NCI-H748 (cell line): ENCODE measurements at regions not wholly inside any gene's neighbourhood (a gene's known extent, or its start where the extent isn't known, plus 50 kb on each side); places are given as distances from the start of the nearest gene placed in this dataset.
"Not testable (repeated sequence)": the region's sequence is repeated elsewhere in the genome, so short reads cannot be mapped to it uniquely, and the experiment has no call there.

ENCODE experiments used
- DNase-seq: peaks from one replicate; lab custom pipeline; 2025; ENCODE audit not compliant: unreplicated experiment; lab: John Stamatoyannopoulos, UW

DNA sequence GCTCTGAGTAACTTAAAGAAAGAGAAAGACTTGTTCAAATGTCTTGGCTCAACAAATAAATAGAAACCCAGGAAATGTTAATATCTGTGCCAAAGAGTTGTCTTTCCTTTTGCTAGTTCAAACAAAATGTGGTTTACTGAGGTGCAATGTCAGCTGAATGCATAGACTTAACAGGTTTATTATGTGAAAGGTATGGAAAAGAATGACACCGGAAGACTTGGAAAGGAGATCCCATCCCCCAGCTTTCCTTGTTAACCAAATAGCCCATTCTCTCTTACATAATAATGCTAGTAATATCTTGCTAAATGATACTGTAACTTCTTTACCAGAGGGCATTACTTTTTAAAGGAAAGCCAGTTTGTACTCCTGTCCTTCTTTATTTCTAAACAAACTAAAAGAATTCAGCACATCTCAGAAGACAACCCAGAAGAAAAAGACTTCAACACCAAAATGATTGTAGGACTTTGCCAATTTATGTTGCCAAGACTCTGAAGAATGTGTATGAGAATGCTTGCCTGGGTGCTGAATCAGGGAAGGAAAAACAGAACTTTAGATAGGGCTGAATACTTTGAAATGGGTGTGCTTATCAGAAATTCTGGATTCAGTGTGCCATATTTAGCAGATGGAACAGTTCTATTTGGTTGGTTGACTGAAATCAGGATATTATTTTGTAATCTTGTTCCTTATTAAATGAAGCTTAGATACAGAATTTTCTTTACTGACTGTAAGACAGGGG, 344.1 kb downstream of the TMEM38B start:
- no peak for DNase-seq

DNA sequence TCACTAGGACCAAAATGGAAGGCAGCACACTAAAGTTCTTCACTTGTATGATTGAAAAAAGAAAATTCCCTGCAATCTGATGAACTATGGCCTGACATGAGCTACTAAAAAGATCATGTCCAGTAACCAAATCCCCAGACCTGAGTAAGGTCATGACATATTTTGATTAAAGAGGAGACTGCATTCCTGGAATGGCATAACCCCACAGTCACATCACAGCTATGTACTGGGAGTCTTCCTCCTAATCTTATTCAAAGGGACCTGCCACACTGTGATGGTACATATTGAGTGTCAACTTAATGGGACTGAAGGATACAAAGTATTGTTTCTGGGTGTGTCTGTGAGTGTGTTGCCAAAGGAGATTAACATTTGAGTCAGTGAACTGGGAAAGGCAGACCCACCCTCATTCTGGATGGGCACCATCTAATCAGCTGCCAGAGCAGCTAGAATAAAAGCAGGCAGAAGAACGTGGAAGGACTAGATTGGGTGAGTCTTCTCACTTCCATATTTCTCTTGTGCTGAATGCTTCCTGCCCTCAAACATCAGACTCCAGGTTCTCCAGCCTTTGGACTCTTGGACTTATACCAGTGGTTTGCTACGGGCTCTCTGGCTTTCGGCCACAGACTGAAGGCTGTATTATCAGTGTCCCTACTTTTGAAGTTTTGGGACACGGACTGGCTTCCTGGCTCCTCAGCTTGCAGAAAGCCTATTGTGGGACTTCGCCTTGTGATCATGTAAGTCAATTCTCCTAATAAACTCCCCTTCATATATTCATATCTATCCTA, 345.0 kb downstream of the TMEM38B start:
- DNase-seq: no peak

DNA sequence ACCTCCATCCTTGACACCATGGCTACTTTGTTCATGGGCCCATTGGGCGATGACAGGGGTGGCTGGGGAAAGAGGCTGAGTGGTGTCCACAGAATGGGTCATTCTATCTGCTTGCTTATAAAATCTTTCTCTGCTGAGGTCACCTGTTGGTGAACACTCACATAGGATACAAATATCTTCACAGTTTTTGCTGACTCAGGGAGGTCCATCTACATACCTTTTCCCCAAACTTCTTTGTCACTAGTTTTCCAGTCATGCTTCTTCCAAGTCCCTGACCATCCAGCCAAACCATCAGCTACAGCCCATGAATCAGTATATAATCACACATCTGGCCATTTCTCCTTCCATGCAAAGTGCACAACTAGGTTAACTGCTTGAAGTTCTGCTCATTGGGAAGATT, 347.6 kb downstream of the TMEM38B start:
- DNase-seq: not testable (repeated sequence)

DNA sequence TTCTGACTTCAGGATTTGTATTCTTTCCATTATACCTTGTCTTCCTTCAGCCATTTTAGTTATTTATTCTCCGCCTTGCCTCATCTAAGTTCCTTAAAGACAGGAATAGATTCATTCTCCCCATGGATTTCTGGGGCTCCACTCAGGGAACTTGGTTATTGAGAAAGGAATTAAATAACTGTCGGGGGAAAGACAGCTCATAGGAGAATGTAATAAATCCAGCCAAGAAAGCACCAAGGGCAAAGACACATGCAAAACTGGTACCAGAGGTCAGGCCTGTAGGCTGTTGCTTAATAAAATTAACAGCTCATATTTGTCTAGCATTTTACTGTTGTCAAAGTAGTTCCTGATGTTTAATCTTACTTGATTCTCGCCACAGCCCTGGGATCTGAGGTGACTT, 357.2 kb downstream of the TMEM38B start:
- no peak for DNase-seq

DNA sequence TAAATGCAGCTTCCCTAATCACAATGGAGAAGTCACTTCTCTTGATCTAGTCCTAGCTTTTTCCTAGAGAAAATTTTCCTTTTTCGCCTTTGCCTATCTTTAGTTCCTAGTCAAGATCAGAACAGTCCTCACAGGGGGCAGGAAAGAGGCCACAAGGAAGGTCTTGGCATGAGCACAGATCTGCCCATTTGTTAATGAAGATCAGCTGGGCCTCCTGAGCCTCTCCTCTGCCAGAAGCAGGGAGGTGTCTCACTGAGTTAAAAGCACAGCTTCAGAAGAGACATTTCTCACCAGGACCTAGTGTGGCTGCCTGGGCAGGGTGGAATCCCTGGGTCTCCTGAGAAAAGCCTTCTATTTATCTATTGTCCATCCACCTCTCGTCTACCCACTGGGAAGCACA, 357.8 kb downstream of the TMEM38B start:
- no peak for DNase-seq

DNA sequence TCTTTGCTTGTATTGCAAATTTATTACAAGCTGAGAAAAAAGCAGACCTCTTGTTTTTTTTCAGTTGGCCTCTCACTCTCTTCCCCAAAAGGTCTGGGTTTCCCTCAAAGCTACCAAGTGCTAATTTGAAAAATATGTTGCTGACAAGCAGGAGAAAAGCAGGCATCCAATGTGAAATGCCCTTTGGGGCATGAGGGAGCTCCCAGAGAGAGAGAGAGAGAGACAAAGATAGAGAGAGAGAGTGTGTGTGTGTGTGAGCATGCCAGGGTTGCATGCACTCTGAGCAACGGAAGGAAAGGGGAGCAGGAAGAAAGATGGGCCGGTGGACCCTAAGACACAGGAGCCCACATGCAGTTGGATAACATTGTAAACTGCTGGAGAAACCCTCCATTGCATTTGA, 358.4 kb downstream of the TMEM38B start:
- no peak for DNase-seq

DNA sequence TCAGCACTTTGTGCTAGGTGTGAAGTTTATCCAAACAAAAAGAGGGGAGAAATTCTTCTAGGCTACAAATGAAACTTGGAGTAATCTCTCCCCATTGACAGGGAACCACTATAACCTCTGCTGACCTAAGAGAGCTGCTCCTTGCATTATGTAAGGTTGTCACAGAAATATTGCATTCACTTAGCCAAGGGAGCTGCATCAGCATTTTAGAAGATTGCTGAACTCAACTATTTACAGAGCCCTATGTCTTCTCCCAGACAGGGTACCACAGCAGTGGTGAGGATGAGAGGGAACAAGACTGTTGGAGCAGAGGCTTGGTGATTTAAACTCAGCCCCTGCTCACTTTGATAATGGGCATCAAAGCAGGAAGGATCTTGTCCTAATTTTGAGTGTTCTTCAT, 362.0 kb downstream of the TMEM38B start:
- no peak for DNase-seq

DNA sequence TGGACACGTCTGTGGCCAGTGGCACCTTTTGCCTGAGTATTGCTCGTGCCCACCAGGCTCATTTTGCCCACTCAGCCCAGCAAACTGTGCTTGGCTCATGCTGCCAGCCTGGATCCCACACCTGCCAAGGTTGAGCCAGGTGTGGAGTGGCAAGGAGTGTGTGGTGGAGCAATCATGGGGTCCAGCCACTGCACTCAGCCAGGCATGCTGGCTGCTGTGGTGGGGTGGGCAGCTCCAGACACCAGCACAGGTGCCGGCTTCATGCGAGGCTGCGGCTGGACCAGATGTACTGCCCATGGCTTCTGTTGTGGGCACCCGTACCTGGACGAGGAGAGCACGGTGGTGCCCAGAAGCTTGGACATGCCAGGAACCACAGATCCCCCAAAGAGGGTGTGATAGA, 364.1 kb downstream of the TMEM38B start:
- DNase-seq: no peak

DNA sequence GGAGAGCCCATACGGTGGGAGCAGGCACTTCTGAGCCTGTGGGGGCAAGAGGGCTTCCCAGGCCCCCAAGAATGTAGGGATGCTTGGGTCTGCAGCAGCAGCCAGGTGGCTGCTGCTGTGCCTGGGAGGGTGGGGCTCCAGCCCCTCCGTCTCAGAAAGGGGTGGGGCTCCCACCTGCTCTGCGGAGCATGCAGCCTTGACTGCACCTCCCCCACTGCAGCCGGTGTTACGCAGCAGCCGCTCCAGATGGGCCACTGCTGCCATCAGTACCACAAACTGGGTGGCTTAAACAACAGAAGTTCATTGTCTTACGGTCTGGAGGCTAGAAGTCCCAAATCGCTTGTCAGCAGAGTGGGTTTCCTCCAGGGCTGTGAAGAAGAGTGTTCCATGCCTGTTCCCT, 365.5 kb downstream of the TMEM38B start:
- no peak for DNase-seq

DNA sequence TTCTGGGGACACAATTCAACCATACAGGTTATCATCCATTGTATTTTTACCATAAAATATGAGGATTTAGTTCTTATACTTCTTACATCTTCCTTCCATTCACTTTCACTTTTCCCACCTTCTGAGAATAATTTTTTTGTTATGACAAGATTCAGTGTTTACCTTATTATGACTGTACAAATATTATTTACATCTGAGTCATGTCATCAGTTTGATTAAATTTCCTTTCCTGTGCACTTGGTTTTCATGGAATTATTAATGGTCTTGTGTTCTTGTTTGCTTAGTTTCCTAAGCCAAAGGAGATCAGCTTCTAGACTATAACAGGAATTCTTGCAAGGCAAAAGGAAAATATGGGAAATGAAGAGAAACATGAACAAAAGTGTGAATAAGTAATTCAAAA, 366.5 kb downstream of the TMEM38B start:
- no peak for DNase-seq

DNA sequence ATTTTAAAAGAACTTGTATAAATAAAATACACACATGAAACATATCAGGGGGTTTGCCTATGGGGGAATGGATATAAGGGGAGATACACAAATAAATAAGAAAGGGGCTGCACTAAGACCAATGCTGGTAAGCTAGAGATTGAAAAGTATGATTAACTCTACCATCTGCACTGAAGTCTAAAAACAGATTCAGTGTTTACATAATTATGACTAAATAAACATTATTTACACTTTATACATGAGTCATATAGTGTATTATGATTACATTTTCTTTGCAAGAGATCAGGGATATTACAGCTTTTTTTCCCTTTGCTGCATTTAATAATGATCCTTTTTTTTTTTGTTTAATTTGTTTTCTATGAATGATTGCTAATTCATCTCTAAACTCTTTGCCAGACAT, 367.9 kb downstream of the TMEM38B start:
- DNase-seq: no peak

DNA sequence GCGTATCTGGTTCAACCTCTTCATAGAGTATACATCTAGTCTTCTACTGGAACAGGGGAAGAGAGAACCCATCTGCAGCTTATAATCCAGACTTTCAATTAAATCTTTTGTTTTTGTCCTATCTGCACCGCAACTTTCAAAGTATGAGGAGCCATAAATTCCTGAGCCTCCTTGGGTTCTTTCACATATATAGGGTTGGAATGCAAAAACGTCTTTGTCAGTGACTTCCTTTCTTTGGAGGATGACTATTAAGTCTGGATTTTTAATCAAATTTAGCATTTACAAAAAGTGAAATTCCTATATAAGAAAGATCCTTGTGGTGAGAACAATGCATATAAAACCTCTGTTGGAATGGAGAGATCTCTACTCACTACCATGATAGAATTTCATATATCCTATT, 370.8 kb downstream of the TMEM38B start:
- no peak for DNase-seq

DNA sequence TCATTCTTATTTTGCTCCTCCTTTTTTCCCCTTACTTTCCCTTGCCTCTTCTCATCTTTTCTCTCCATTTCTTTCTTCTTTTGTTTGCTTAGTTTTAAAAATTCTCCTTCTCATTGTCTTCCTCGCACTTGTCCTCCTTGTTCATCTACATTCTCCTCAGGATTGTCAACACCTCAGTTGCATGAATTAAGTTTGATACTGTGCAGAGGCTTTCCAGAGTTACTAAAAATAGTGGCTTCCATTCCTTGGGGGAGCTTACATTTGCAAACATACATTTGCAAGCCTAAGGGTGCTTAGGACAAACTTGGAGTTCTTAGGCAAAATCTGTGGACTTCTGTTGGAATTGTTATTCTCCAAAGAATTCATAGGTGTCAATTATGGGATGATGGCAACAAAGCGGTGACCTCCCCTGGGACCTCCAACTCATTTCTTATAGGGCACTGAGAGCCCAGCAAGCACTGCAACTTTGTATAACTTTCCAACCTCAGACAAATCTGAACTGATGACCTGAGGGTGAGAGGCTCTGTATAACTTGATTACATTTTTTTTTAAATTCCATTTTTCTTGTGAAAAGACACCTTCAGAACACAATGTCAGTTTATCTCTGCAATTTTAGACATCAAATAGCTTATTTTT, 371.4 kb downstream of the TMEM38B start:
- no peak for DNase-seq

DNA sequence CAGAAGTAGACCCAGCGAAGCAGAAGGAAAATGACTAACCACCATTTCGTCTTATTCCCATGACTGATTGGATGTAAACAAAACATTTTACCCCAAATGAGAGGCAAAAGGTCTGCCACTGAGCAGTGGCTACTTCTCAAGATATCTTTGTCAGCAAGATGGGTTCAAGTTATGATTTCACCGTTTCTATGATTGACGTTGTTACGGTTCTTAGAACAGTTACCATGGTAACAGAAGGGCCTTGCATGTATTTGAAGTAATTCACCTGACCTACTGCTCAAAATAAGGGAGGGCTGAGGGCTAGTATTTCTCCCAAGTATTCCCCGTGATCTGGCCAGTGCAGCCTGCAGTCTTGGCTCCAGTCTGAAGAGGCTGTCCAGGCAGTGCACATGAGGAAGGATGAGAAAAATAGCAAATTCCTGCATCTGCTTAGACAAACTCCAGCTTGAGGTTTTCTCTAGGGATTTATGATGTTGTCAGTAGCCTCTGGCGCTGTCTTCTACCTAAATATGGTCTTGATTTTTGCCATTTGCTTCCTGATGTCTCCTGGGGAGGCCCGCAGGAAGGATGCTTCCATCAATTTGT, 372.7 kb downstream of the TMEM38B start:
- DNase-seq: peak; percentile 29

DNA sequence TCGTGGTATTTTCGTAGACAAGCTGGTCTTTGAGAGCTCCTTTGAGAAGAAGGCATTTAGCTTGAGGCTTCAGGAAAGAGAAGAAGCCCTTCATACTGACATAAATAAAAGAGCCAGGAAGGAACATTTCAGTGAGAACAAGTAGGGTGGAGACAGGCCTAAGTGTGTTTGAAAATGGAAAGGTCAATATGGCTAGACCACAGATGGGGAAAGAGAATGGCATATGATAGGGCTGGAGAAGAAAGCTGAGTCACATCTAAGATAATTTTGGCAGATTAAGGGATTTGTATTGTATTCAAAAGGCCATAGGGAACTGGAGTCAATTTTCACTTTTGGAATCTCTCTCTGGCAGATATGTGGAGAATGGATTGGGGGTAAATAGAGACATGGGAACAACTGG, 374.9 kb downstream of the TMEM38B start:
- DNase-seq: no peak

DNA sequence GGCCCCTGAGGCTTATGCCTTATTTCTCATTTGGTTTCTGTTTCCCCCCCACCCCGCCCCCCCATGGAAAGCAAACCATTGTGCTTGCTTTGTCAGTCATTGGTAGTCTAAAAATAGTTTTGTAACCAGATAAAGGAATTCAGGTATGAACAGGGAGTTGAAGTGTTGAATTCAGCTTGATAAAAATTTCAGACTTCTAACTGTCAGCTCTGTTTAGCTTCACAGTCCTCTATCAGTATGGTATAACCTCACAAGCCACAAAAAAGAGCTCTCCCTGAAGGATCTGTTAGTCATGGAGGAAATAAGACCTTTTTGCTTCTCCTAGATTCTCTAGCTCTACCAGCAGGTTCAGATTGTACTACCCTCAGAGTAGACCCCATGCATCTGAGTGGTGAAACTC, 378.1 kb downstream of the TMEM38B start:
- no peak for DNase-seq

DNA sequence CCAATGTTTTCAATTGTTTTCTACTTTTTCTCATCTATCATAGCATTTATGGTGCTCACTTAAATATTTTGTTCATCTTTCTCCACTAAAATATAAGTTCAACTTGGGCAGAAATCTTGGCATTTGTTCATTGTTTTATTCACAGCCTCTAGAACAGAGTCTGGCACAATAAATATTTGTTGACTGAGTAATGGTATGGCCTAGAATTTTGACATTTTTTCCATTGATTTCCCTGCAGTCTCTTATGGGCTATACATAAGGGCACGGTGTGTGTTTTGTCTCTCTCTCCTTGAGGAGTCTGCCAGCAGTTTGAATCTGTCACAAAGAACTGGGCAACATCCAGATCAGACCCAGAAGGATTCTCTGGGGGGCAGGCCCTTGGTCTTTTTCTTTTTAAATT, 379.7 kb downstream of the TMEM38B start:
- no peak for DNase-seq

DNA sequence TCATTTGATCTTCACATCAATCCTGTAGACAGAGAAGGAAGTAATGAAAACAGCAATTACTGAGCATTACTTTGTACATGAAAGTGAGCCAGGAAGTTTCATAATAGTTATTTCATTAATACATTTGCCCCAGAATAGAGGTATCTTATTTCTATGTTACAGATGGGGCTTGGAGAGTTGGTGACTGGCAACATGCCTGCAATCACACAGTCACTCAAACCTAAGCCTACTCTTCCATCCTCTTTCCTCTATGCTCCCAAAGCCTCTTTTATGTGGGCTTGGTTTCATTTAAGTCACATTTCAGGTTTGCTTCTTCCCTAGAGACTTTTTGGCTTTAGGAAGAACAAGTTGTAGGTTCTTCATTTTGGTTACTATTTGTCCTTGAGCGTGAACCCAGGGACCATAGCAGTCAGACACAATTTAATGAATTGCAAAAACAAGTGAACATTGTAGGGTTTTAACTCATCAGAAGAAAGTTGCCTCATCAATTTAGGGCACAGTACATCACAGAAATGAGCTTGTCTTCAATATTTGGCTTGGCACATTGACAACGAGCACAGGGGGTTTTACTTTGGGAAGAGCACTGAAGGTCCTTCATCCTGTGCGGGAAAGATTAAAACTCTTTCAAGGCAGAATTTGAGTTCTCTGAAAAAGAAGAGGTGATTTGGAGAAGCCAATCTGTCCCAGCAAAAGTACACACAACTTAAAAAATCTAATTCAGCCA, 381.1 kb downstream of the TMEM38B start:
- DNase-seq: no peak

DNA sequence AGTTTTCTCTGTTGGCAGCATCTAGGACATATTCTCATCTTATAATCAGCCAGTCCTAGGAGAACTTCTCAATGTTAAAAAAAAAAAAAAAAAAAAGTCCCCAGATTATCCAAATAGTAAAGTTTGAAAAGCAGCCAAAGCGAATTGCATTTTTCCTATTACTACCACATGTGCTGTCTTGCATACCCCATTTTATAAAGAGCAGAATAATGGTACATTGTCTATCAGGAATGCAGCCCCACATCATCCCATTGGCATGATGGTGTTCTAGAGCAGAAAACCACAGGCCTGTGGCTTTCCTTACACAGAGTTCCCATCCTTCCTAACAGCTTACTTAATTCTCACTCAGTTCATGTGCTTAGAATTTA, 381.6 kb downstream of the TMEM38B start:
- no peak for DNase-seq

DNA sequence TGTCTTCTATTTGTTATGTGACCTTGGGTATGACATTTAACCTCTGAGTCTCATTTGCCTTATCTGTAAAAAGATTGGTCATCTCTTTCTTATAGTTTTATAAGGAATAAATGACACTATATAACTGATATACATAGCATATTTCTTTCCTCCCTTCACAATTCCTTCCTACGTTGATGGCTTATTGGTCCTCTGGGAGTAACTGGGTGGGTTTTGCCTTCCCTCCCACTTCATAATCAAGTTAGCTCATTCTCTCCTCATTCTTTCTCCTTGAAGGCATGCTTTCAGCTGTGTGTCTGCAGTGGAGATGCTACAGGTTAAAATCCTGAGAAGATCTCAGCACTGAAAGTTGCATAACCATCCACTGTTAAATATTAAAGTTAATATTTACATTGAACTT, 382.4 kb downstream of the TMEM38B start:
- DNase-seq: no peak

DNA sequence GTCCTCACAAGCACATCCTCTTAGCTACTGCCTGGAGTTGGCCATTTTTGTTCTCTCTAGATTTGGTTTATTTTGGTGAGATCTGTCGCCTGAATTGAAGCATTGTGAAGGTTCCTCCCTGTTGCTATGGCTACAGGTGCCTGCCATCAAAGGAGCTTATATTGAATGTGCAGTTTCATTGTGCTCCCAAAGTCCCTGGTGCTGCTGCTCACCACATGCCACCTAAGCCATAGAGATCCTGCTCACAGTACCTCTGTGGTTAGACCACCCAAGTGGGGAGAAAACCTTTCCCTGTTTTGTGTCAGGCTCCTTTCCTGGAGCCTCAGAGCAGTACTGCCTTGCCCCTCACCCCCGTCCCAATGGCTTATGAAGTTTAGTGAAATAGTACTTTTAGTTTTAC, 383.4 kb downstream of the TMEM38B start:
- DNase-seq: peak; percentile 60
